ENCODE measurements at regions not wholly inside any gene's neighbourhood (a gene's known extent, or its start where the extent isn't known, plus 50 kb on each side); places are given as distances from the start of the nearest gene placed in this dataset.

- no peak for TF ChIP-seq POLR2AphosphoS5 (IDR thresholded peaks at IDR 0.05; ENCODE audit: low read depth, low read length)
- no peak for TF ChIP-seq POLR2A (IDR thresholded peaks at IDR 0.05; ENCODE audit: low read depth, low read length)
Measured at GRCh38 chr5:54927097-54927746, 58.2 kb downstream of the ESM1 start.

Data from GM12892 (cell line).